ENCODE measurements at regions not wholly inside any gene's neighbourhood (a gene's known extent, or its start where the extent isn't known, plus 50 kb on each side); places are given as distances from the start of the nearest gene placed in this dataset.
"Not testable (repeated sequence)": the region's sequence is repeated elsewhere in the genome, so short reads cannot be mapped to it uniquely, and the experiment has no call there.

GRCh38 chrX:44054863-44055601 is 81.8 kb upstream of the NDP start:
- no peaks in the 10 kb centered on the region for H3K9me3 ChIP-seq (ENCODE audit: control insufficient read depth in 1 of 2, insufficient read depth in 1 of 2, low read depth in 1 of 2, low read length in 2 of 2)
- H3K4me1 ChIP-seq (ENCODE audit: control insufficient read depth in 1 of 2, insufficient read depth in 2 of 2, low read length in 2 of 2), result no peaks in the 10 kb centered on the region
- H3K9me2 ChIP-seq (ENCODE audit: insufficient read depth), result no peaks in the 10 kb centered on the region
- no peak overlapping the region for H3K4me2 ChIP-seq (ENCODE audit: low read length)
- POLR2A ChIA-PET, result no interaction called here
- no peaks in the 10 kb centered on the region for H4K20me1 ChIP-seq (ENCODE audit: insufficient read depth)
- no peaks in the 10 kb centered on the region for H3K27me3 ChIP-seq (ENCODE audit: insufficient read depth, low read length)
- H3K9ac ChIP-seq (ENCODE audit: low read length), result no peak overlapping the region
- RAD21 ChIA-PET (ENCODE audit: low non-redundant PET in 1 of 2, low total read pairs in 2 of 2, uncharacterized antibody in 2 of 2, unreplicated experiment in 2 of 2), result no interaction called here
- BruUV-seq (replicated peaks), result no TSS peak
- TF ChIP-seq POLR2A (IDR thresholded peaks at IDR 0.05; ENCODE audit: borderline replicate concordance, extremely low read depth, insufficient read depth, insufficient read length) (no peak), ZNF274 (IDR thresholded peaks at IDR 0.05; ENCODE audit: low read depth, low read length) (no peak), ATF3 (IDR thresholded peaks at IDR 0.05) (no peak), ZFX (IDR thresholded peaks at IDR 0.05) (no peak), EZH2phosphoT487 (IDR thresholded peaks at IDR 0.05; ENCODE audit: borderline replicate concordance) (no peak), CEBPB (IDR thresholded peaks at IDR 0.05; ENCODE audit: low read depth) (no peak), SIN3A (IDR thresholded peaks at IDR 0.05; ENCODE audit: low read depth) (no peak), SRF (IDR thresholded peaks at IDR 0.05; ENCODE audit: low read depth) (no peak), EZH2 (IDR thresholded peaks at IDR 0.05) (no peak), TCF7L2 (IDR thresholded peaks at IDR 0.05; ENCODE audit: borderline replicate concordance, extremely low read depth, insufficient read depth, insufficient read length) (no peak), FOSL1 (IDR thresholded peaks at IDR 0.05; ENCODE audit: low read depth) (no peak), CTCF (IDR thresholded peaks at IDR 0.05 in 2 of 3, conservative IDR thresholded peaks at IDR 0.05 in 1 of 3; ENCODE audit: borderline replicate concordance in 1 of 3, insufficient read depth in 1 of 3, low read depth in 2 of 3, low read length in 2 of 3) (no peak)
- H3K36me3 ChIP-seq (ENCODE audit: control insufficient read depth in 1 of 2, insufficient read depth in 2 of 2, low read length in 2 of 2), result no peaks in the 10 kb centered on the region
- no peak overlapping the region for H3K27ac ChIP-seq (ENCODE audit: low read depth, low read length)
- no peak overlapping the region for H3K4me3 ChIP-seq (replicated peaks in 1 of 2; ENCODE audit: low read depth in 1 of 2, low read length in 2 of 2)
- H3K79me2 ChIP-seq (ENCODE audit: insufficient read depth, low read length), result no peaks in the 10 kb centered on the region
- H2AFZ ChIP-seq (ENCODE audit: low read depth, low read length, poor library complexity, severe bottlenecking), result no peak overlapping the region
- CTCF ChIA-PET, result no interaction called here
- intact Hi-C loops (cut with micrococcal nuclease), result no loop called here
- no peak for ATAC-seq
- no peak for DNase-seq (ENCODE audit: low read depth, low spot score)

DNA sequence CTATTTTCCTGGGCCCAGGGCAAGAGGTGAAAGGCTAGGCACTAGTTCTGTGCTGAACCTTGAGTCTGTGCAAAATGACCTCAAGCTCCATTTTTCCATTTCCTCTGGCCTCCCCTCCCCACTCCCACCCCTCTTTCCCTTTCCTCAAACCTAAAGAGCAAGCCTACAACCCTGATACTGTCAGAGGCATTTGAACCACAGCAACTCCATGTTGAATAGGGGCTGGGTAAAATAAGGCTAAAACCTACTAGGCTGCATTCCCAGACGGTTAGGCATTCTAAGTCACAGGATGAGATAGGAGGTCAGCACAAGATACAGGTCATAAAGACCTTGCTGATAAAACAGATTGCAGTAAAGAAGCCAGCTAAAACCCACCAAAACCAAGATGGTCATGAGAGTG is 71.9 kb upstream of the NDP start:
- H3K27me3 ChIP-seq (ENCODE audit: insufficient read depth, low read length); DNase-seq (ENCODE audit: low read depth, low spot score); H3K9me3 ChIP-seq (ENCODE audit: control insufficient read depth in 1 of 2, insufficient read depth in 1 of 2, low read depth in 1 of 2, low read length in 2 of 2); H3K9ac ChIP-seq (ENCODE audit: low read length); H3K79me2 ChIP-seq (ENCODE audit: insufficient read depth, low read length); H3K4me1 ChIP-seq (ENCODE audit: control insufficient read depth in 1 of 2, insufficient read depth in 2 of 2, low read length in 2 of 2); BruUV-seq (replicated peaks); H3K4me2 ChIP-seq (ENCODE audit: low read length); CTCF ChIA-PET; ATAC-seq; H3K36me3 ChIP-seq (ENCODE audit: control insufficient read depth in 1 of 2, insufficient read depth in 2 of 2, low read length in 2 of 2); intact Hi-C loops (cut with micrococcal nuclease); H3K4me3 ChIP-seq (replicated peaks in 1 of 2; ENCODE audit: low read depth in 1 of 2, low read length in 2 of 2); H4K20me1 ChIP-seq (ENCODE audit: insufficient read depth); RAD21 ChIA-PET (ENCODE audit: low non-redundant PET in 1 of 2, low total read pairs in 2 of 2, uncharacterized antibody in 2 of 2, unreplicated experiment in 2 of 2); POLR2A ChIA-PET; H2AFZ ChIP-seq (ENCODE audit: low read depth, low read length, poor library complexity, severe bottlenecking); H3K9me2 ChIP-seq (ENCODE audit: insufficient read depth); H3K27ac ChIP-seq (ENCODE audit: low read depth, low read length): not testable (repeated sequence)
